Activated CD4-positive, alpha-beta T cell treated with anti-CD3 and anti-CD28 coated beads for 36 hours (primary cell): ENCODE measurements at regions not wholly inside any gene's neighbourhood (a gene's known extent, or its start where the extent isn't known, plus 50 kb on each side); places are given as distances from the start of the nearest gene placed in this dataset.

Source experiments
- ATAC-seq: fragments of 200-7000 bp; cut with Tn5 transposase; one replicate; pipeline ENCODE4 v1.10.0; 2021; ENCODE audit warnings: mild to moderate bottlenecking, moderate library complexity
- CTCF ChIA-PET: fragments of 350-600 bp; sonication (Branson Sonifier 250); formaldehyde crosslinking; loops from one replicate; lab custom pipeline; 2021; ENCODE audit warnings: antibody characterized with exemption; lab: Charles Lee
- POLR2A ChIA-PET: fragments of 350-600 bp; sonication (Branson Sonifier 250); formaldehyde crosslinking; loops from one replicate; lab custom pipeline; 2021; ENCODE audit warnings: antibody characterized with exemption, inconsistent platforms; lab: Charles Lee
- DNase-seq: peaks from one replicate; pipeline ENCODE4 v3.0.0-alpha.2; 2020
- H3K27ac Mint-ChIP-seq: one replicate; pipeline ENCODE4 v1.8.0; 2021; ENCODE audit warnings: mixed read lengths
- H3K27me3 Mint-ChIP-seq: one replicate; pipeline ENCODE4 v1.8.0; 2021; ENCODE audit warnings: mixed read lengths
- H3K36me3 Mint-ChIP-seq: one replicate; pipeline ENCODE4 v1.8.0; 2021; ENCODE audit warnings: low read depth, mixed read lengths
- H3K4me1 Mint-ChIP-seq: one replicate; pipeline ENCODE4 v1.8.0; 2021; ENCODE audit warnings: mixed read lengths
- H3K4me3 Mint-ChIP-seq: one replicate; pipeline ENCODE4 v1.8.0; 2021; ENCODE audit warnings: mild to moderate bottlenecking, moderate library complexity, mixed read lengths
- H3K9me3 Mint-ChIP-seq: one replicate; pipeline ENCODE4 v1.8.0; 2021; ENCODE audit warnings: low read depth, mixed read lengths
- intact Hi-C, 2 experiments: fragments of 100-400 bp; cut with DNase I in 1 of 2; cut with micrococcal nuclease in 1 of 2; formaldehyde crosslinking; loops; one replicate each; pipeline versions ENCODE4 v1.14.2 to v1.15.1; 2022 to 2024; cut with DNase I, micrococcal nuclease

GRCh38 chr6:117018771-117019170, 141.7 kb downstream of the RFX6 start:
- Mint-ChIP-seq H3K36me3 (no peaks in the 10 kb centered on the region), H3K27ac (no peak overlapping the region), H3K4me1 (no peaks in the 10 kb centered on the region), H3K27me3 (no peaks in the 10 kb centered on the region), H3K4me3 (no peak overlapping the region), H3K9me3 (peaks cover 8% of the 10 kb centered on the region)
- ATAC-seq, result no peak
- no peak for DNase-seq
- CTCF ChIA-PET, result no interaction called here
- POLR2A ChIA-PET, result no interaction called here
- intact Hi-C loops, result no loop called here

- Mint-ChIP-seq H3K27ac (no peak overlapping the region), H3K9me3 (no peaks in the 10 kb centered on the region), H3K27me3 (no peaks in the 10 kb centered on the region), H3K4me3 (no peak overlapping the region), H3K4me1 (no peaks in the 10 kb centered on the region), H3K36me3 (no peaks in the 10 kb centered on the region)
- CTCF ChIA-PET, result no interaction called here
- DNase-seq (no peak), ATAC-seq (no peak)
- intact Hi-C loops, result no loop called here
- POLR2A ChIA-PET, result no interaction called here
These were observed 145.7 kb downstream of the RFX6 start for GRCh38 chr6:117022774-117023173.

GRCh38 chr6:117025310-117025709, 148.3 kb downstream of the RFX6 start:
- intact Hi-C loops, result no loop called here

GRCh38 chr6:117028256-117028655, 151.2 kb downstream of the RFX6 start:
- intact Hi-C loops, result no loop called here
- Mint-ChIP-seq H3K9me3 (no peaks in the 10 kb centered on the region), H3K4me3 (no peak overlapping the region), H3K36me3 (no peaks in the 10 kb centered on the region), H3K27me3 (no peaks in the 10 kb centered on the region), H3K27ac (no peak overlapping the region), H3K4me1 (no peaks in the 10 kb centered on the region)
- no peak for DNase-seq
- ChIA-PET POLR2A (no interaction called here), CTCF (no interaction called here)
- no peak for ATAC-seq

More at GRCh38 chr6:117025310-117025709, 148.3 kb downstream of the RFX6 start:
- H3K27ac Mint-ChIP-seq, result no peak overlapping the region
- ChIA-PET POLR2A (no interaction called here), CTCF (no interaction called here)
- H3K4me3 Mint-ChIP-seq, result no peak overlapping the region
- ATAC-seq, result no peak
- no peaks in the 10 kb centered on the region for H3K27me3 Mint-ChIP-seq
- no peaks in the 10 kb centered on the region for H3K9me3 Mint-ChIP-seq
- no peaks in the 10 kb centered on the region for H3K4me1 Mint-ChIP-seq
- no peak for DNase-seq
- no peaks in the 10 kb centered on the region for H3K36me3 Mint-ChIP-seq

- ATAC-seq (no peak), DNase-seq (no peak)
- Mint-ChIP-seq H3K4me3 (no peak overlapping the region), H3K27me3 (no peaks in the 10 kb centered on the region), H3K27ac (no peak overlapping the region), H3K36me3 (no peaks in the 10 kb centered on the region), H3K4me1 (no peaks in the 10 kb centered on the region), H3K9me3 (no peaks in the 10 kb centered on the region)
- ChIA-PET POLR2A (no interaction called here), CTCF (no interaction called here)
- intact Hi-C loops, result no loop called here
These were observed 157.5 kb downstream of the RFX6 start for GRCh38 chr6:117034547-117034946.

- no peak overlapping the region for H3K4me3 Mint-ChIP-seq
- CTCF ChIA-PET, result no interaction called here
- H3K36me3 Mint-ChIP-seq, result no peaks in the 10 kb centered on the region
- H3K4me1 Mint-ChIP-seq, result no peaks in the 10 kb centered on the region
- DNase-seq, result no peak
- H3K9me3 Mint-ChIP-seq, result no peaks in the 10 kb centered on the region
- ATAC-seq, result no peak
- H3K27ac Mint-ChIP-seq, result no peak overlapping the region
- POLR2A ChIA-PET, result no interaction called here
- H3K27me3 Mint-ChIP-seq, result no peaks in the 10 kb centered on the region
- intact Hi-C loops, result no loop called here
These were observed 157.9 kb downstream of the RFX6 start for GRCh38 chr6:117034971-117035370.

- H3K36me3 Mint-ChIP-seq, result no peaks in the 10 kb centered on the region
- POLR2A ChIA-PET, result no interaction called here
- DNase-seq (no peak), ATAC-seq (no peak)
- CTCF ChIA-PET, result no interaction called here
- no peaks in the 10 kb centered on the region for H3K27me3 Mint-ChIP-seq
- peaks cover 14% of the 10 kb centered on the region for H3K9me3 Mint-ChIP-seq
- no peak overlapping the region for H3K27ac Mint-ChIP-seq
- intact Hi-C loops, result no loop called here
- H3K4me1 Mint-ChIP-seq, result no peaks in the 10 kb centered on the region
- H3K4me3 Mint-ChIP-seq, result no peak overlapping the region
These were observed 173.3 kb downstream of the RFX6 start for GRCh38 chr6:117050301-117050700.

GRCh38 chr6:117072134-117072533, 193.2 kb upstream of the VGLL2 start:
- intact Hi-C loops, result no loop called here
- POLR2A ChIA-PET, result no interaction called here
- no peak overlapping the region for H3K4me3 Mint-ChIP-seq
- no peaks in the 10 kb centered on the region for H3K4me1 Mint-ChIP-seq
- DNase-seq (no peak), ATAC-seq (no peak)
- no peak overlapping the region for H3K27ac Mint-ChIP-seq
- no peaks in the 10 kb centered on the region for H3K27me3 Mint-ChIP-seq
- H3K36me3 Mint-ChIP-seq, result no peaks in the 10 kb centered on the region
- CTCF ChIA-PET, result no interaction called here
- no peaks in the 10 kb centered on the region for H3K9me3 Mint-ChIP-seq

- Mint-ChIP-seq H3K27me3 (no peaks in the 10 kb centered on the region), H3K36me3 (no peaks in the 10 kb centered on the region), H3K4me3 (no peak overlapping the region), H3K9me3 (no peaks in the 10 kb centered on the region), H3K4me1 (no peaks in the 10 kb centered on the region), H3K27ac (no peak overlapping the region)
- ChIA-PET CTCF (no interaction called here), POLR2A (no interaction called here)
- intact Hi-C loops, result no loop called here
- ATAC-seq, result no peak
- DNase-seq, result no peak
These were observed 192.6 kb upstream of the VGLL2 start for GRCh38 chr6:117072781-117073180.

GRCh38 chr6:117074672-117075071, 190.7 kb upstream of the VGLL2 start:
- ChIA-PET POLR2A (no interaction called here), CTCF (interaction anchor here (0.6 kb wide), 1 partner anchor 51 kb away, joined by 3 read pairs; no protein-coding TSS in a partner anchor)
- intact Hi-C loops, result no loop called here
- Mint-ChIP-seq H3K27ac (no peak overlapping the region), H3K27me3 (no peaks in the 10 kb centered on the region), H3K4me3 (no peak overlapping the region), H3K9me3 (no peaks in the 10 kb centered on the region), H3K36me3 (no peaks in the 10 kb centered on the region), H3K4me1 (no peaks in the 10 kb centered on the region)
- DNase-seq (no peak), ATAC-seq (no peak)

GRCh38 chr6:117075218-117075617, 190.1 kb upstream of the VGLL2 start:
- no peaks in the 10 kb centered on the region for H3K27me3 Mint-ChIP-seq
- no peak overlapping the region for H3K4me3 Mint-ChIP-seq
- CTCF ChIA-PET, result no interaction called here
- no peaks in the 10 kb centered on the region for H3K36me3 Mint-ChIP-seq
- H3K27ac Mint-ChIP-seq, result no peak overlapping the region
- no peaks in the 10 kb centered on the region for H3K4me1 Mint-ChIP-seq
- H3K9me3 Mint-ChIP-seq, result no peaks in the 10 kb centered on the region
- DNase-seq (no peak), ATAC-seq (no peak)
- intact Hi-C loops, result no loop called here
- POLR2A ChIA-PET, result no interaction called here

GRCh38 chr6:117076076-117076475, 189.3 kb upstream of the VGLL2 start:
- Mint-ChIP-seq H3K36me3 (no peaks in the 10 kb centered on the region), H3K9me3 (no peaks in the 10 kb centered on the region), H3K27ac (no peak overlapping the region), H3K4me1 (no peaks in the 10 kb centered on the region), H3K27me3 (no peaks in the 10 kb centered on the region), H3K4me3 (no peak overlapping the region)
- CTCF ChIA-PET, result no interaction called here
- ATAC-seq (no peak), DNase-seq (no peak)
- intact Hi-C loops, result no loop called here
- POLR2A ChIA-PET, result no interaction called here

GRCh38 chr6:117077300-117077699, 188.1 kb upstream of the VGLL2 start:
- CTCF ChIA-PET, result interaction anchor here (0.8 kb wide), 1 partner anchor 11 kb away, joined by 4 read pairs; no protein-coding TSS in a partner anchor
- Mint-ChIP-seq H3K27ac (no peak overlapping the region), H3K27me3 (no peaks in the 10 kb centered on the region), H3K36me3 (no peaks in the 10 kb centered on the region), H3K4me1 (no peaks in the 10 kb centered on the region), H3K4me3 (no peak overlapping the region), H3K9me3 (no peaks in the 10 kb centered on the region)
- DNase-seq (no peak), ATAC-seq (no peak)
- POLR2A ChIA-PET, result no interaction called here
- intact Hi-C loops, result no loop called here
